ENCODE measurements at regions not wholly inside any gene's neighbourhood (a gene's known extent, or its start where the extent isn't known, plus 50 kb on each side); places are given as distances from the start of the nearest gene placed in this dataset.

GRCh38 chr14:66066981-66067776 is 419.0 kb upstream of the CCDC196 start:
- ATAC-seq: no peak
- H3K9me3 ChIP-seq: no peaks in the 10 kb centered on the region
- peaks cover 0 to 7% (median 0%) of the 10 kb centered on the region in 3 donors for H3K4me1 ChIP-seq
- 76 to 91% methylated on average over 5 to 8 of the region's 9 CpGs for WGBS, 2 donors (ENCODE audit: low coverage in 1 of 2)
- no peak overlapping the region for H3K27ac ChIP-seq
- no peak overlapping the region for H3K4me3 ChIP-seq
- TF ChIP-seq POLR2AphosphoS5 (IDR thresholded peaks at IDR 0.05) (no peak), EP300 (IDR thresholded peaks at IDR 0.05) (no peak), POLR2A (IDR thresholded peaks at IDR 0.05) (no peak)
- TF ChIP-seq, protein P1, sequence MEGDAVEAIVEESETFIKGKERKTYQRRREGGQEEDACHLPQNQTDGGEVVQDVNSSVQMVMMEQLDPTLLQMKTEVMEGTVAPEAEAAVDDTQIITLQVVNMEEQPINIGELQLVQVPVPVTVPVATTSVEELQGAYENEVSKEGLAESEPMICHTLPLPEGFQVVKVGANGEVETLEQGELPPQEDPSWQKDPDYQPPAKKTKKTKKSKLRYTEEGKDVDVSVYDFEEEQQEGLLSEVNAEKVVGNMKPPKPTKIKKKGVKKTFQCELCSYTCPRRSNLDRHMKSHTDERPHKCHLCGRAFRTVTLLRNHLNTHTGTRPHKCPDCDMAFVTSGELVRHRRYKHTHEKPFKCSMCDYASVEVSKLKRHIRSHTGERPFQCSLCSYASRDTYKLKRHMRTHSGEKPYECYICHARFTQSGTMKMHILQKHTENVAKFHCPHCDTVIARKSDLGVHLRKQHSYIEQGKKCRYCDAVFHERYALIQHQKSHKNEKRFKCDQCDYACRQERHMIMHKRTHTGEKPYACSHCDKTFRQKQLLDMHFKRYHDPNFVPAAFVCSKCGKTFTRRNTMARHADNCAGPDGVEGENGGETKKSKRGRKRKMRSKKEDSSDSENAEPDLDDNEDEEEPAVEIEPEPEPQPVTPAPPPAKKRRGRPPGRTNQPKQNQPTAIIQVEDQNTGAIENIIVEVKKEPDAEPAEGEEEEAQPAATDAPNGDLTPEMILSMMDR (IDR thresholded peaks at IDR 0.05): no peak
- peaks cover 6% of the 10 kb centered on the region for H3K27me3 ChIP-seq
- no peaks in the 10 kb centered on the region for H3K36me3 ChIP-seq

GRCh38 chr14:66069036-66069435 is 417.1 kb upstream of the CCDC196 start:
- Histone ChIP-seq H3K27ac (no peak overlapping the region), H3K4me3 (no peak overlapping the region), H3K9me3 (no peaks in the 10 kb centered on the region), H3K36me3 (no peaks in the 10 kb centered on the region), H3K27me3 (peaks cover 6% of the 10 kb centered on the region), H3K4me1 (peaks cover 0 to 7% (median 0%) of the 10 kb centered on the region in 3 donors)
- ATAC-seq: no peak
- TF ChIP-seq POLR2AphosphoS5 (IDR thresholded peaks at IDR 0.05) (no peak), EP300 (IDR thresholded peaks at IDR 0.05) (no peak)
- TF ChIP-seq, protein P1 (IDR thresholded peaks at IDR 0.05): no peak
- WGBS, 2 donors (ENCODE audit: low coverage in 1 of 2): 88 to 94% methylated on average over 2 of the region's 2 CpGs

GRCh38 chr14:66069830-66070541 is 416.2 kb upstream of the CCDC196 start:
- no peak for TF ChIP-seq POLR2AphosphoS5 (IDR thresholded peaks at IDR 0.05)
- Histone ChIP-seq H3K27ac (no peak overlapping the region), H3K36me3 (no peaks in the 10 kb centered on the region), H3K4me3 (no peak overlapping the region), H3K27me3 (peaks cover 6% of the 10 kb centered on the region), H3K4me1 (peaks cover 0 to 7% (median 0%) of the 10 kb centered on the region in 3 donors), H3K9me3 (no peaks in the 10 kb centered on the region)
- ATAC-seq: no peak
- WGBS, 2 donors (ENCODE audit: low coverage in 1 of 2): 74 to 77% methylated on average over 5 to 7 of the region's 7 CpGs

GRCh38 chr14:66070542-66071319 is 415.4 kb upstream of the CCDC196 start:
- no peak overlapping the region for H3K27ac ChIP-seq
- no peak for ATAC-seq
- H3K36me3 ChIP-seq: no peaks in the 10 kb centered on the region
- 61 to 66% methylated on average over 8 to 10 of the region's 12 CpGs for WGBS, 2 donors (ENCODE audit: low coverage in 1 of 2)
- no peak overlapping the region for H3K4me3 ChIP-seq
- H3K9me3 ChIP-seq: no peaks in the 10 kb centered on the region
- peaks cover 0 to 7% (median 0%) of the 10 kb centered on the region in 3 donors for H3K4me1 ChIP-seq
- peaks cover 6% of the 10 kb centered on the region for H3K27me3 ChIP-seq
- TF ChIP-seq POLR2A (IDR thresholded peaks at IDR 0.05) (no peak), EP300 (IDR thresholded peaks at IDR 0.05) (no peak), POLR2AphosphoS5 (IDR thresholded peaks at IDR 0.05) (no peak)
- TF ChIP-seq, protein P1 (IDR thresholded peaks at IDR 0.05): peak in 2 of 4 experiments; percentile 22 to 51
